ENCODE measurements at regions not wholly inside any gene's neighbourhood (a gene's known extent, or its start where the extent isn't known, plus 50 kb on each side); places are given as distances from the start of the nearest gene placed in this dataset.

DNA sequence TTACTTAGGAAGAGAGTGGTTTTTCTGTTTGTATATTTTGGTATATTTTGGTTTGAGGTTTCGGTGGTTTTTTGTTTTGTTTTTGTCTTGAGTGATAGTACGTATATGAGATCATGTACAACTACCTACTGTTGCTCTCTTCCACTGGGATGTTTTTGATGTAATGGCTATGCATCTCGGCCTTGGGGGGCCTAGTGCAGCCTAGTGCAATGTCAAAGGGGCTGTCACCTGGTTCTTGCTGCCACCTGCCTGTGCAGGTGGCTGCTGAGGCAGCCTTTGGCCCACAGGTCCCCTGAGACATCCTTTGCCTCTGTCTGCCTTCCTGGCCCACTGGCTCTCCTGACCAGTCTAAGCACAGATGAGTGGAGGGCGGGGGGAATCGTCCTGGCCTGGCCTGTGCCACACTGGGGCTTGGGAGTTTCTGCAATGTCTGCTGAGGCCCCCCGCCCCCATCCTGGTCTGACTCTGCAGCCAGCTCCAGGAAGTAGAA is 546.6 kb downstream of the CD83 start (continued):
- no peak for TF ChIP-seq REST (IDR thresholded peaks at IDR 0.05; ENCODE audit: low read depth)

DNA sequence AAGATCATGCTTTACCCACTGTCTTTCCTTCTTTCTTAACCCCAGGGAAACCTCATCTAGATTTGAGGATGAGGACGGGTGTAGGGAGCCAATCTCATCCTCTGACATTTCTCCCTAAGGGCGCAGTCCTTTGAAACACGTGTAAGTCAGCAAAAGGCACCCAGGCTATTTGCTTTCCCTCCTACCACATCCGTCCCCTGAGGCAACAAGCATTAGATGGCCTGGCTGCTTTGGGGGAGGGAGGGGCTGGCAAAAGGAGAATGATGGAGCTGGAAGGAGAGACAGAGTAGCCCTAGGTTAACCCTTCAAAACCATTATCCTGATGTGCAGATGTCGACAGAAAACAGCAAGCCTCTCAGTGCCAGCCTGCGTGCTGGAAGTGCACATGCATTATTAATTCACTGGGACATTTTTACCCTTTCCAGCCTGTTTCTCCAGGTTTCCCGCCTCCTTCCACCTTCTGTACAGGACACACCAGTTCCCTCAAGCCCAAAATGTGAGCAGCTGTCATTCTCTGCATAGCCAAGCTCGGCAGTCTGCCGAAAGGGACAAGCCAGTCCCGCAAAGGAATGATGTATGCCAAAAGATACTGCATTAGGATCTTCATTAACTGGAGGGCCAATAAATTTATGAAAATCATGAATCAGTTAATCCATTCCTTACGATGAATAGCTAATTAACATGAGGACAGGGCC is 547.2 kb downstream of the CD83 start:
- CTCF ChIA-PET: no interaction called here
- no peak for ATAC-seq

More for the DNA sequence above, 547.2 kb downstream of the CD83 start:
- H4K20me1 ChIP-seq (ENCODE audit: insufficient read depth): no peaks in the 10 kb centered on the region
- ChIA-PET POLR2A (no interaction called here), RAD21 (ENCODE audit: low non-redundant PET in 1 of 2, low total read pairs in 2 of 2, uncharacterized antibody in 2 of 2, unreplicated experiment in 2 of 2) (no interaction called here)
- H3K27ac ChIP-seq (ENCODE audit: low read depth, low read length): no peak overlapping the region
- TF ChIP-seq EZH2 (IDR thresholded peaks at IDR 0.05) (no peak), POLR2AphosphoS5 (IDR thresholded peaks at IDR 0.05; ENCODE audit: low read depth, low read length) (no peak), ZNF274 (IDR thresholded peaks at IDR 0.05; ENCODE audit: low read depth, low read length) (no peak), FOSL1 (IDR thresholded peaks at IDR 0.05; ENCODE audit: low read depth) (no peak), SRF (IDR thresholded peaks at IDR 0.05; ENCODE audit: low read depth) (no peak), TCF7L2 (IDR thresholded peaks at IDR 0.05; ENCODE audit: borderline replicate concordance, extremely low read depth, insufficient read depth, insufficient read length) (no peak), SP1 (IDR thresholded peaks at IDR 0.05; ENCODE audit: low read depth) (no peak)
- TF ChIP-seq, protein P1, sequence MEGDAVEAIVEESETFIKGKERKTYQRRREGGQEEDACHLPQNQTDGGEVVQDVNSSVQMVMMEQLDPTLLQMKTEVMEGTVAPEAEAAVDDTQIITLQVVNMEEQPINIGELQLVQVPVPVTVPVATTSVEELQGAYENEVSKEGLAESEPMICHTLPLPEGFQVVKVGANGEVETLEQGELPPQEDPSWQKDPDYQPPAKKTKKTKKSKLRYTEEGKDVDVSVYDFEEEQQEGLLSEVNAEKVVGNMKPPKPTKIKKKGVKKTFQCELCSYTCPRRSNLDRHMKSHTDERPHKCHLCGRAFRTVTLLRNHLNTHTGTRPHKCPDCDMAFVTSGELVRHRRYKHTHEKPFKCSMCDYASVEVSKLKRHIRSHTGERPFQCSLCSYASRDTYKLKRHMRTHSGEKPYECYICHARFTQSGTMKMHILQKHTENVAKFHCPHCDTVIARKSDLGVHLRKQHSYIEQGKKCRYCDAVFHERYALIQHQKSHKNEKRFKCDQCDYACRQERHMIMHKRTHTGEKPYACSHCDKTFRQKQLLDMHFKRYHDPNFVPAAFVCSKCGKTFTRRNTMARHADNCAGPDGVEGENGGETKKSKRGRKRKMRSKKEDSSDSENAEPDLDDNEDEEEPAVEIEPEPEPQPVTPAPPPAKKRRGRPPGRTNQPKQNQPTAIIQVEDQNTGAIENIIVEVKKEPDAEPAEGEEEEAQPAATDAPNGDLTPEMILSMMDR (IDR thresholded peaks at IDR 0.05 in 2 of 3, conservative IDR thresholded peaks at IDR 0.05 in 1 of 3; ENCODE audit: borderline replicate concordance in 1 of 3, insufficient read depth in 1 of 3, low read depth in 2 of 3, low read length in 2 of 3): no peak
- TF ChIP-seq, protein P2, sequence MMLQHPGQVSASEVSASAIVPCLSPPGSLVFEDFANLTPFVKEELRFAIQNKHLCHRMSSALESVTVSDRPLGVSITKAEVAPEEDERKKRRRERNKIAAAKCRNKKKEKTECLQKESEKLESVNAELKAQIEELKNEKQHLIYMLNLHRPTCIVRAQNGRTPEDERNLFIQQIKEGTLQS (IDR thresholded peaks at IDR 0.05): no peak
- no peak overlapping the region for H3K4me3 ChIP-seq (replicated peaks in 1 of 2; ENCODE audit: low read depth in 1 of 2, low read length in 2 of 2)
- H3K27me3 ChIP-seq (ENCODE audit: insufficient read depth, low read length): peaks cover 11% of the 10 kb centered on the region
- DNase-seq (ENCODE audit: low read depth, low spot score): no peak
- no TSS peak for BruUV-seq (replicated peaks)
- no peaks in the 10 kb centered on the region for H3K79me2 ChIP-seq (ENCODE audit: insufficient read depth, low read length)
- H3K9ac ChIP-seq (ENCODE audit: low read length): no peak overlapping the region
- H3K36me3 ChIP-seq (ENCODE audit: control insufficient read depth in 1 of 2, insufficient read depth in 2 of 2, low read length in 2 of 2): no peaks in the 10 kb centered on the region
- no peaks in the 10 kb centered on the region; the same call in 1 of the 2 replicates for H3K9me2 ChIP-seq (ENCODE audit: insufficient read depth)
- no peaks in the 10 kb centered on the region for H3K9me3 ChIP-seq (ENCODE audit: control insufficient read depth in 1 of 2, insufficient read depth in 1 of 2, low read depth in 1 of 2, low read length in 2 of 2)
- peaks cover 0 to 5% of the 10 kb centered on the region in 2 experiments; a peak in 1 of 4 replicates for H3K4me1 ChIP-seq (ENCODE audit: control insufficient read depth in 1 of 2, insufficient read depth in 2 of 2, low read length in 2 of 2)
- no peak overlapping the region for H3K4me2 ChIP-seq (ENCODE audit: low read length)
- no peak overlapping the region for H2AFZ ChIP-seq (ENCODE audit: low read depth, low read length, poor library complexity, severe bottlenecking)
- intact Hi-C loops (cut with micrococcal nuclease): no loop called here

All from HCT116 (cell line).